ENCODE measurements at regions not wholly inside any gene's neighbourhood (a gene's known extent, or its start where the extent isn't known, plus 50 kb on each side); places are given as distances from the start of the nearest gene placed in this dataset.
A peak's percentile ranks its signal among the peaks of the same experiment; 100 is the strongest.

DNA sequence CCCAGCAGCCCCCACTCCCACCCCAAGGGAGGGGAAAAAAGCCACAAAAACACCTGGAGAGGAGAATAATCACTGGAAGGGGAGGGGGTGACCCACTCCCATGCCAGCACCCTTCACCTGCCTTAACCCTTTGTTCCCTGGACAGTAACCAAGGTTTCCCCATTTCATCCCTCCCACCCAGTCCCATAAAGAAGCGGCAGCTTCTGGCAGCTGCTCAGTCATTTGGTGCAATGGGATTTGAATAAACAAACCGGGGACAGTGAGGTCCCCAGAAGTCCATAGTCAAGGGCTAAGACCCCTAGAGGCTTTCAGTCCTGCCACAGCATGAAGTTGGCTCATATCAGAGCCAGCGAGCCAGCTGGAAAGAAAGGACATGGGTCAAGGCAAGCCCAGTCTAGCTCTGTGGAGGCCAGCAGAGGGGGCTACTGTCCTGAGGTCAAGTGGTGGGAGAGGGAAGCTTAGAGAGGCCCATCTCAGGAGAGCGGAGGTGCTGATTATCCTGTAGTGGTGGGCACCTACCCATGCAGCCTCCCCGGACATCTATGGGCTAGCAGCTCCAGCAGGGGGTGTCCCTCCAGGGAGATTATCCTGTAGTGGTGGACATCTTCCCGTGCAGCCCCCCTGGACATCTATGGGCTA lies 58.9 kb upstream of the LBX1 start:
- Histone ChIP-seq H3K27ac (ENCODE audit: low read depth, low read length) (no peak overlapping the region), H3K27me3 (ENCODE audit: control insufficient read depth, insufficient read depth, low read length) (peaks cover 34% of the 10 kb centered on the region), H3K4me1 (ENCODE audit: control insufficient read depth, insufficient read depth, low read length) (peaks cover 63% of the 10 kb centered on the region), H3K4me3 (ENCODE audit: low read depth, low read length) (no peak overlapping the region), H3K36me3 (ENCODE audit: control insufficient read depth, insufficient read depth, low read length) (no peaks in the 10 kb centered on the region), H3K9me3 (ENCODE audit: control insufficient read depth, insufficient read depth, low read length) (no peaks in the 10 kb centered on the region)
- WGBS (ENCODE audit: insufficient coverage), result 17% methylated on average over 3 of the region's 6 CpGs
- DNase-seq (ENCODE audit: low read depth in 4 of 6, low spot score in 6 of 6), result peak in 2 of 6 donors; percentile 56 to 86

DNA sequence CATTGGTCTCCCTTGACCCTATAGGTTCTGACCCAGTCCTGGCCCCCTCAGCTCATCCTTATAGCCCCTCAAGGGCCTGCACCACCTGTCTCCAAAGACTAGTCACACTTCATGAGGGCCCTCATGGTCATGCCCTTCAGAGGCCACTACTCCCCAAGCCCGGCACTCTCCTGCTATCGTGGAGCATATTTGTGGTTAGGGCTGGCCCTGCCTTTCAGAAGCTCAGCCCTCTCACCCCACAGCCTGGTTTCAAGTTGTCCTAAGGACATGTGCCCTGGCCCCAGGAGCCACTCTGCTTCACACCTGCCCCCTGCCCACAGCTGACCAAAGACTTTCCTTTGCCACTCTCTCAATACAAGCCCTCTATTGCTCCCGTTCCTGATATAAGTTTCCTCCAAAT lies 60.3 kb upstream of the LBX1 start:
- no peak overlapping the region for H3K4me3 ChIP-seq (ENCODE audit: low read depth, low read length)
- H3K4me1 ChIP-seq (ENCODE audit: control insufficient read depth, insufficient read depth, low read length), result peaks cover 63% of the 10 kb centered on the region
- H3K27me3 ChIP-seq (ENCODE audit: control insufficient read depth, insufficient read depth, low read length), result peaks cover 25% of the 10 kb centered on the region
- H3K36me3 ChIP-seq (ENCODE audit: control insufficient read depth, insufficient read depth, low read length), result no peaks in the 10 kb centered on the region
- 88% methylated on average over 3 of the region's 3 CpGs for WGBS (ENCODE audit: insufficient coverage)
- no peak for DNase-seq (ENCODE audit: low read depth in 4 of 6, low spot score in 6 of 6)
- no peak overlapping the region for H3K27ac ChIP-seq (ENCODE audit: low read depth, low read length)
- H3K9me3 ChIP-seq (ENCODE audit: control insufficient read depth, insufficient read depth, low read length), result no peaks in the 10 kb centered on the region

DNA sequence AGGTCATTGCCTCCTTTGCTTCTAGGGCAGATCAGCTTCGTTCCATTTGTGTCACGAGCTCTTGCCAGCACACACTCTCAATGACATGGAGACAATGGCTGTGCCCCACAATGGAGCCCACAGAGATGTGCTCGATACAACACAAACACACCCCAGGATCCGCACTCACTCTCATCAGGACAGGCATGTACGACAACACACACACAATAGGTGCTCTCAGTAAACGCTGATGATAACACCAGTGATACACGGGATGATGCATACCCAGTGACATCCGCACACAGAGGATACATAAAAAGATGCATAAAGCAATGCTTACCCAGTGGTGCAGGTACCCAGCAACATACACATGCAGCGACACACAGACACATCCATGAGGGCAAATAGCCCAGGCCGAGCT lies 61.2 kb upstream of the LBX1 start:
- 50% methylated on average over 10 of the region's 10 CpGs for WGBS (ENCODE audit: insufficient coverage)
- peak in 1 of 6 donors; percentile 66 for DNase-seq (ENCODE audit: low read depth in 4 of 6, low spot score in 6 of 6)
- Histone ChIP-seq H3K4me3 (ENCODE audit: low read depth, low read length) (no peak overlapping the region), H3K27me3 (ENCODE audit: control insufficient read depth, insufficient read depth, low read length) (peaks cover 16% of the 10 kb centered on the region), H3K36me3 (ENCODE audit: control insufficient read depth, insufficient read depth, low read length) (no peaks in the 10 kb centered on the region), H3K4me1 (ENCODE audit: control insufficient read depth, insufficient read depth, low read length) (peaks cover 59% of the 10 kb centered on the region), H3K9me3 (ENCODE audit: control insufficient read depth, insufficient read depth, low read length) (no peaks in the 10 kb centered on the region), H3K27ac (ENCODE audit: low read depth, low read length) (no peak overlapping the region)

DNA sequence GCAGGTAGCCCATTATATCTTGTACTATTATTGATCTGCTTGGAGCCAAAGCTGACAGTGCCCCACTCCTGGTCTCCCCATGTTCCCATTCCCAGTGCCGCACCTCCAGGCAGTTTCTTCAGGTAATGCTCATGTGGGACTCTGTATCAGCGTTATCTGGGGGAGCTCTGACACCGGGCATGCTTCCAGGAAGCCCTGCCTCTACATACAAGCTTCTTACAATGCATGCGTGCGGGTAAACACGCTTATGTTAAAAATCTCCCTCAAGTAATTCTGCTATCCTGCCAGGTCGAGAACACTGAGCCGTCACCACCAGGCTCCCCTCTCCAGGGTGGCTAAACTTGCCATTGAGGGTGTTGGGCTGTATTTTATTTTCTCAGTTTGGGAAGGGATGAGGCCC lies 61.6 kb upstream of the LBX1 start:
- Histone ChIP-seq H3K9me3 (ENCODE audit: control insufficient read depth, insufficient read depth, low read length) (no peaks in the 10 kb centered on the region), H3K27me3 (ENCODE audit: control insufficient read depth, insufficient read depth, low read length) (peaks cover 13% of the 10 kb centered on the region), H3K27ac (ENCODE audit: low read depth, low read length) (no peak overlapping the region), H3K36me3 (ENCODE audit: control insufficient read depth, insufficient read depth, low read length) (no peaks in the 10 kb centered on the region), H3K4me3 (ENCODE audit: low read depth, low read length) (no peak overlapping the region), H3K4me1 (ENCODE audit: control insufficient read depth, insufficient read depth, low read length) (peaks cover 54% of the 10 kb centered on the region)
- 56% methylated on average over 4 of the region's 8 CpGs for WGBS (ENCODE audit: insufficient coverage)
- peak in 2 of 6 donors; percentile 29 to 63 for DNase-seq (ENCODE audit: low read depth in 4 of 6, low spot score in 6 of 6)

DNA sequence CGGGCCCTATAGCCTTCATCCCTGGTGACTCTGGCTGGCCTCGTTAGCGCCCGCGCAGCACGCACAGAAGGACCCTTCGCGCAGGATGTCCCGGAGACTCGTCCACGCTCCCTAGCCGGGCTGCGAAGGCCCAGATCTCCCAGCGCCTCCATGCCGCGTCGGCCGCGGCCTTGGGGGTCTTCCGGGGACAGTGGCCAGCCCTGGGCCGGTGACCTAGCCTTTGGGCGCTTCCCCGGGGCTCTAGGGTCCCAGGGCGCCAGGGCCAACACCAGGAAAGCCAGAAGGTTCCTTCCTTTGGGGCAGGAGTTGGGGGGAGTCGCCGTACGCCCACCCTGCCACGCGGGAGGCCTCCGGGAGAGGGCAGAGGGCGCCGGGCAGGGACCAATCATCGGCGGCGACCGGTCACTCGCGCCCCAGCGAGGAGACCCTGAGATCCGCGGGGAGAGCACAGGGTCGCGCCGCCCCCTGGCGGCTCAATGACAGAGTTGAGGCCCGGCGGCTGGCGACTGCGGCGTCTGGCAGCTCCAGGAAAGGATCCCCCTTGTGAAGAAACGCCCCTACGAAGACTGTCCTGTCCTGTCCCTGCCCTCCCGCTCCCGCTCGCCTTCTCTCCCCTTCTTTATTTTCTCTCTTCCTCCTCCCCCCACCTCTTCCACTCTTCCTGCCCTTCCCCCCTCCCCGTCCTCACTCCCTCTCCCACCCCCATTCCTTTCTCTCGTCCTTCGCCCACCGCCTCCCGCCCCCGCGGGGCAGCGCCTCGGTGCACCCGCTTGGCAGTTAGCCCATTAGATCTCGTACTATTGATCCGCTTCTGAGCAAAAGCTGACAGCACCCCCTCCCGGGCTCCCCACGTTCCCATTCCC lies 62.3 kb upstream of the LBX1 start:
- Histone ChIP-seq H3K4me1 (ENCODE audit: control insufficient read depth, insufficient read depth, low read length) (peaks cover 53% of the 10 kb centered on the region), H3K36me3 (ENCODE audit: control insufficient read depth, insufficient read depth, low read length) (no peaks in the 10 kb centered on the region), H3K27ac (ENCODE audit: low read depth, low read length) (peak overlapping the region; percentile 75), H3K4me3 (ENCODE audit: low read depth, low read length) (peak overlapping the region; percentile 45), H3K27me3 (ENCODE audit: control insufficient read depth, insufficient read depth, low read length) (peaks cover 9% of the 10 kb centered on the region), H3K9me3 (ENCODE audit: control insufficient read depth, insufficient read depth, low read length) (no peaks in the 10 kb centered on the region)
- peak in 2 of 6 donors; percentile 87 to 90 for DNase-seq (ENCODE audit: low read depth in 4 of 6, low spot score in 6 of 6)
- WGBS (ENCODE audit: insufficient coverage), result under 1% methylated on average over 68 of the region's 69 CpGs

DNA sequence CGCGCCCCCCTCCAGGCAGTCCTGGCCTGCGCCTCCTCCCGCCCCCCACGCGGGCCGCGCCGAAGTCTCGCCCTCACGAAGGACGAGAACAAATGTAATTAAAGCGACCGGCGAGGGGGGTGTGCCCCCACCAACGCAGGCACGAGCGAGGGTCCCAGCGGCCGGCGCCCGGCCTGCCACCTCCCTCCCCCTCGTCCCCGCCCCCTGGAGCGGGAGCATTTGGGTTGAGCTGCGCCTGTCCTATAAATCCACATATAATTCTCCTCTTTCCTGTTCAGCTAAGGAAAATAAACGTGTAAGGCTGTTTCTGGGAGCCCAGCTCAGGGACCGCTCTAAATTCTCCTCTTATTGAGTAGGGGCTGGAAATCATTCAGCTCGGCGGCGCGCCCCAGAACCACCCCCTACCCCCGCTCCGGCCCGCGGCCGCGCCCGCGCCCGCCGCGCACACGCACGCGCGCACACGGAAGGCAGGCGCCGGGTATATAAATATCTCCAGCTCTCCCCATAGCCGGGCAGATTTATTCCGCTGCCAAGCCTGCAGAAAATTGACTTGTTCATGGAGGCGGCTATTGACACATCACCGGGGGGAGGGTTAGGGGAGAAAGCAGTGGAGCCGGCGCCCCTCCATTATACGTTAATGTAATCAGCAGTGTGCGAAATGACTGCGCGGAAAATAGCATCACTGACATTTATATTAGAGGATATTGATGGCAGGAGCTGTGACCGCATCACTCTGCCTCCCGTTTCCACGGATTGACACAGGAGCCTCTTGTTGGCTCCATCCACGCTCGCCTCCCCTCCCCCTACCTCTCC lies 61.6 kb upstream of the BTRC start:
- H3K4me3 ChIP-seq (ENCODE audit: low read depth, low read length), result peak overlapping the region; percentile 45
- peaks cover 4% of the 10 kb centered on the region for H3K27me3 ChIP-seq (ENCODE audit: control insufficient read depth, insufficient read depth, low read length)
- no peaks in the 10 kb centered on the region for H3K9me3 ChIP-seq (ENCODE audit: control insufficient read depth, insufficient read depth, low read length)
- peaks cover 51% of the 10 kb centered on the region for H3K4me1 ChIP-seq (ENCODE audit: control insufficient read depth, insufficient read depth, low read length)
- H3K27ac ChIP-seq (ENCODE audit: low read depth, low read length), result peak overlapping the region; percentile 75
- under 1% methylated on average over 41 of the region's 65 CpGs for WGBS (ENCODE audit: insufficient coverage)
- H3K36me3 ChIP-seq (ENCODE audit: control insufficient read depth, insufficient read depth, low read length), result no peaks in the 10 kb centered on the region
- peak in 5 of 6 donors; percentile 57 to 97 (median 74) for DNase-seq (ENCODE audit: low read depth in 4 of 6, low spot score in 6 of 6)

DNA sequence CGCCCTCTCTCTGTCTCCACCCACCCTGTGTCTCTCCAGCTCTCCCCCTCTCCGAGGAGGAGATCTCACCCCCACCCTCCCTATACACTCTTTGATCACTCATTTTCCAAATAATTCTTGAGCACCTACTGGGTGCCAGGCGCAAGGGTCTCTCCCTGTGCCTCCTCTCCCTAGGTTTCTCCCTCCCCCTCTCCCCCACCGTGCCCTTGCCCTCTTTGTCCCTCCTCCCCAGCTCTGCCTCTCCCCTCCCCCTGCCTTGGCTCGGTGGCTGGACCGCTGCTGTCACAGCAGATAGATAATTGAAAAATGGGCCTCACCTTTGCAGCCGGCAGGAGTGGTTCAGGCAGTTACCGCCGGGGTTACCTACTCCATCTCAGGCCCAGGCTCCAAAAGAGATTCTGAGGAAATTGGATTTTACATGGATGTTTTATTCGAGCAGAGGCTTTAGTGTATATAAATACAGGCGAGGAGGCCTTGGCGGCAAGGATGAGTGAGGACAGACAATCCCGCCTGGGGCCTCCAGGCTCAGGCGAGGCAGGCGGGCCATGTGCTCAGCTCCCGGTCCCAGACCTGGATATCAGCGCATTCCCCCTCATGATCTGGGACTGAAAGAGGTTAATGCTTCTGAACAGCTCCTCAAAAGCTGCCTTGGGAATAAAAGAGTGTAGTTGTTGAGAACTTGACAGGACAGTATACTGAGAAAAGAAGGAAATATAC lies 60.8 kb upstream of the BTRC start:
- Histone ChIP-seq H3K36me3 (ENCODE audit: control insufficient read depth, insufficient read depth, low read length) (no peaks in the 10 kb centered on the region), H3K27ac (ENCODE audit: low read depth, low read length) (peak overlapping the region; percentile 75), H3K9me3 (ENCODE audit: control insufficient read depth, insufficient read depth, low read length) (no peaks in the 10 kb centered on the region), H3K4me1 (ENCODE audit: control insufficient read depth, insufficient read depth, low read length) (peaks cover 54% of the 10 kb centered on the region), H3K27me3 (ENCODE audit: control insufficient read depth, insufficient read depth, low read length) (peaks cover 3% of the 10 kb centered on the region), H3K4me3 (ENCODE audit: low read depth, low read length) (peak overlapping the region; percentile 45)
- 31% methylated on average over 13 of the region's 17 CpGs for WGBS (ENCODE audit: insufficient coverage)
- DNase-seq (ENCODE audit: low read depth in 4 of 6, low spot score in 6 of 6), result no peak

DNA sequence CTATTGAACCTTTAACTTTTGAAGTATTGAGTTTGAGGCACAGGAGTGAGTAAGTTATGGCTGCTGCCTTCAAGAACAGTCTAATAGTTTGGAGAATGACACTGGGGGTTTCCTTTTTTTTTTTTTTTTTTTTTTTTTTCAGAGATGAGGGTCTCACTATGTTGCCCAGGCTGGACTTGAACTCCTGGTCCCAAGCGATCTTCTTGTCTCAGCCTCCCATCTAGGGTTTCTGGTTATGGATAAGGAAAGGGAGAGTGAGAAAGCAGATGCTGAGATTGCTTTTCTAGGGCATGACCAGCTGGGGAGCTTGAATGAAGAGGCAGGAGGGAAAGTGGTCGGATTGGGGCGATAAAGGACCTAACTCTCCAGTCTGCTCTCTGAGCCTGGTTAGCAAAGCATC lies 59.9 kb upstream of the BTRC start:
- no peak overlapping the region for H3K27ac ChIP-seq (ENCODE audit: low read depth, low read length)
- H3K9me3 ChIP-seq (ENCODE audit: control insufficient read depth, insufficient read depth, low read length), result no peaks in the 10 kb centered on the region
- H3K36me3 ChIP-seq (ENCODE audit: control insufficient read depth, insufficient read depth, low read length), result no peaks in the 10 kb centered on the region
- H3K27me3 ChIP-seq (ENCODE audit: control insufficient read depth, insufficient read depth, low read length), result peaks cover 3% of the 10 kb centered on the region
- H3K4me3 ChIP-seq (ENCODE audit: low read depth, low read length), result no peak overlapping the region
- peaks cover 54% of the 10 kb centered on the region for H3K4me1 ChIP-seq (ENCODE audit: control insufficient read depth, insufficient read depth, low read length)
- no peak for DNase-seq (ENCODE audit: low read depth in 4 of 6, low spot score in 6 of 6)
- 100% methylated on average over 3 of the region's 3 CpGs for WGBS (ENCODE audit: insufficient coverage)

DNA sequence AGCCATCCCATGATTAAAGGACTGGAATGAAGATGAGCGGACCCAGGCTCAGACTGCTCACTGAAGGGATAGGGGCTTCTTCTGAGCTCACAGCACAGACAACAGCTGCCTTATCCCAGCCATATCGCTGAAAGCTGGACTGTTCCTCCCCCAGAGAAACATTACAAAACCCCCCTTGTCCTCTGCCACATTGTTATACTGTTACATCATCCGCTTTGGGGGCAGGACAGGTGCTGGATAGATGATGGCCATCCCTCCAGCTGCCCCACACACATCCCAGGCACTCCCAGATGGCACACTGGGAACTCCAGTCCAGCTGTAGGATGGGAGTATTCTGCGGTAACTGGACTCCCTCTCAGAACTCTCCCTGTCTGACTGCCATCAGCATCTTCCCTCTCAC lies 58.7 kb upstream of the BTRC start:
- Histone ChIP-seq H3K4me1 (ENCODE audit: control insufficient read depth, insufficient read depth, low read length) (peaks cover 51% of the 10 kb centered on the region), H3K36me3 (ENCODE audit: control insufficient read depth, insufficient read depth, low read length) (no peaks in the 10 kb centered on the region), H3K4me3 (ENCODE audit: low read depth, low read length) (no peak overlapping the region), H3K27ac (ENCODE audit: low read depth, low read length) (peak overlapping the region; percentile 36), H3K27me3 (ENCODE audit: control insufficient read depth, insufficient read depth, low read length) (peaks cover under 1% of the 10 kb centered on the region), H3K9me3 (ENCODE audit: control insufficient read depth, insufficient read depth, low read length) (no peaks in the 10 kb centered on the region)
- 62% methylated on average over 4 of the region's 4 CpGs for WGBS (ENCODE audit: insufficient coverage)
- peak in 2 of 6 donors; percentile 62 to 71 for DNase-seq (ENCODE audit: low read depth in 4 of 6, low spot score in 6 of 6)

Data from spinal cord (tissue), 9 donors.